SHP77 treated with DMSO at 0.1 percent for 48 hours (cell line): ENCODE measurements at regions not wholly inside any gene's neighbourhood (a gene's known extent, or its start where the extent isn't known, plus 50 kb on each side); places are given as distances from the start of the nearest gene placed in this dataset.
A peak's percentile ranks its signal among the peaks of the same experiment; 100 is the strongest.
"Not testable (repeated sequence)": the region's sequence is repeated elsewhere in the genome, so short reads cannot be mapped to it uniquely, and the experiment has no call there.

Experiments
- DNase-seq: peaks from one replicate; lab custom pipeline; 2025; lab: John Stamatoyannopoulos, UW

- DNase-seq: no peak
Observed at GRCh38 chr5:102554082-102554481, 55.3 kb upstream of the SLCO6A1 start.

DNA sequence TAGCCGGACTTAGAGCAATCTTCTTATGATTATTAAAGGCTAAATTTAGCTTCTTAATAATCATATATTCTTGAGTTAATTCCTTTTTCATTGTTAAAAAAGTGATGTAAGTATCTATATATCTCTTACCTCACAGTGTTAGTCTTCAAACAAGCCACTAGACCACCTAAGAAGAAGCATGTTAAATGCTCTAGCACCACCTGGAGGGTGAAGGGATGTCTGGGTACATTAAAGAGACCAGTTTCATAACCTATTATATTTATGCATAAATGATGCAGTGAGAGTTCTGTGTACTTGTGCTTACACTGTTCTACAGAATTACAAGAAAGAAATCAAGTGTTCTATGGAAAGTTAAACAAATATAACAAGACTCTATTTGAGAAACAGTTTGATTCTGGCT is 55.9 kb upstream of the SLCO6A1 start:
- DNase-seq: no peak

DNA sequence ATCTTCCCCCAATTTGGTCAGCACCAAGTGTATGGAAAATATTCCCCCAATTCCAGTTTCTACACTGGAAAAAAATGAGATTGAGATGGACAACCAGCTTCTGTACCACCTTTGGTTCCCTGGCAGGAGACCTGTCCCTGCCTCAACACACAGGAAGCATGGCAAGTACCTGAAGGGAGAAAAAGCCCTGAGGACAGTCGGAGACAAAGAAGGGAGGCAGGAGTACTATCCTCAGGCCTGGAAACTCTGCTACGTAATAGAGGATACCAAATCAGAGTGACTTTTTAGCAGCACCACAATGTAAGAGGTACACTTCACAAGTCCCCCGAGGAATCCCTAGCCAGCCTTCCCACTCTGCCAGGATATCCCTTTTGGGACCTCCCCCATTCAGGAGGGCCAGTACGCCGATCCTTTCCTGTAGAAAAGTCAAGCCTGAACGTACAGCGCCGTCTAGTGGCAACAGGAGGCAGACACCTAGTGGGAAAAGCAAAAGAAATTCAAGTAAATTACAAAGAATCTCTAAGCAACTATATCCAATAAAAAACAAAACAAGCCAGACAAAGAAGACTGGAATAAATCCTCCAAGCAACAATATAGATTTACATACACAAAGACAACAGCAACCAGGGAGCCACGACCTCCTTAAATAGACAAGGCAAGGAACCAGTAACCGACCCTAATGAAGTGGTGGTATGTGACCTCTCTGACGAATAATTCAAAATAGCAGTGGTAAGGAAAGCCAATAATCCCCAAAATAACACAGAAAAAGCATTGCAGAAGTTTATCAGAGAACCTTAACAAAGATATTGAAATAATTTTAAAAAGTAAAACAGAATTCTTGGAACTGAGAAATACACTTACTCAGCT is 63.3 kb upstream of the SLCO6A1 start:
- no peak for DNase-seq

DNA sequence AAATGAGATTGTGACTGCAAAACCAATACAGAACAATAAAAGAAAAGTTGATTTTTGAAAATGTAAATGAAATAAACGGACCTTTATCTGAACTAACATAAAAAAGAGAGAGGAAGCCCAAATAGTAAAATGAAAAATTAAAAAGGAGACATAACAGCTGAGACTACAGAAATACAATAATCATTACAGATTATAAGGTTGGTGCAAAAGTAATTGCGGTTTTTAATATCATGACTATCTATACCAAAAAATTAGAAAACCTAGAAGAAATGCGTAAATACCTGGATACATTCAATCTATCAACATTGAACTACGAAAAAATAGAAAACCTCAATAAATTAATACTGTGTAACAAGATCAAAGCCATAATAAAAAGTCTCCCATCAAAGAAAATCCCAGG is 71.9 kb upstream of the SLCO6A1 start:
- no peak for DNase-seq

DNA sequence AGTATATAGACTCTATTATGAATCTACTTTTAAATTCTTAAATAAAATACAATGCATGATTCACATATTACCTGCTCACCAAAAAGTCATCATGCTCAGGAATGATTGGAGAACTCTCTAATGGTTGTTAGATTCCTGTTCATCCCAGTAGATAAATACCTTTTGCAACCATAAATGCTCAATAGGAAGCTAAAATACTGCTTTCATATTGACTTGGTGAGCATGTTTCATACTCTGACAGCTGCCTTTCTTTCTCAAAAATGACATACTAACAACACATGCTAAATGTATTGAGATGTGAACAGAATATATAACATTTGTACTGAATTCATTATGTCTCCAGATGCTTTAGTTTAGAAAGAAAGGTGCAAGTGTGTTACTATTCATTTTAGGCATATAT is 79.6 kb upstream of the SLCO6A1 start:
- DNase-seq: no peak

GRCh38 chr5:102579379-102579778 is 80.6 kb upstream of the SLCO6A1 start:
- DNase-seq: no peak

- DNase-seq: no peak
Observed at GRCh38 chr5:102581011-102581410, 82.2 kb upstream of the SLCO6A1 start.

GRCh38 chr5:102582696-102583095 is 83.9 kb upstream of the SLCO6A1 start:
- DNase-seq: no peak

- peak; percentile 44 for DNase-seq
Observed at GRCh38 chr5:102583276-102584124, 84.7 kb upstream of the SLCO6A1 start.

- no peak for DNase-seq
Observed at GRCh38 chr5:102589661-102590060, 90.9 kb upstream of the SLCO6A1 start.

- DNase-seq: no peak
Observed at GRCh38 chr5:102590467-102590866, 91.7 kb upstream of the SLCO6A1 start.

- DNase-seq: no peak
Observed at GRCh38 chr5:102591650-102592049, 92.8 kb upstream of the SLCO6A1 start.

DNA sequence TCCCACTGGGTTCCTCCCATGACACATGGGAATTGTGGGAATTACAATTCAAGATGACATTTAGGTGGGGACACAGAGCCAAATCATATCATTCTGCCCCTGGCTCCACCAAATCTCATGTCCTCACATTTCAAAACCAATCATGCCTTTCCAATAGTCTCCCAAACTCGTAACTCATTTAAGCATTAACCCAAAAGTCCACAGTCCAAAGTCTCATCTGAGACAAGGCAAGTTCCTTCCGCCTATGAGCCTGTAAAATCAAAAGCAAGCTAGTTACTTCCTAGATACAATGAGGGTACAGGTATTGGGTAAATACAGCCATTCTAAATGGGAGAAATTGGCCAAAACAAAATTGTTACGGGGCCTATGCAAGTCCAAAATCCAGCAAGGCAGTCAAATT is 93.8 kb upstream of the SLCO6A1 start:
- not testable (repeated sequence) for DNase-seq

DNA sequence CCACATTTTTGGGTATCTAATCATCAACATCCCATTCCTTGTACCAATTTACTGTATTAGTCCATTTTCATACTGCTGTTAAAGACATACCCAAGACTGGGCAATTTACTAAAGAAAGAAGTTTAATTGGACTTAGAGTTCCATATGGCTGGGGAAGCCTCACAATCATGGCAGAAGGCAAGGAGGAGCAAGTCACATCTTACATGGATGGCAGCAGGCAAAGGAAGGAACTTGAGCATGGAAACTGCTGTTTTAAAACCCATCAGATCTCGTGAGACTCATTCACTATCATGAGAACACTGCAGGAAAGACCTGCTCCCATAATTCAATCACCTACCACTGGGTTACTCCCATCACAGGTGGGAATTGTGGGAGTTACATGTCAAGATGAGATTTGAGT is 95.4 kb upstream of the SLCO6A1 start:
- no peak for DNase-seq

GRCh38 chr5:102595332-102595731 is 96.5 kb upstream of the SLCO6A1 start:
- no peak for DNase-seq

DNA sequence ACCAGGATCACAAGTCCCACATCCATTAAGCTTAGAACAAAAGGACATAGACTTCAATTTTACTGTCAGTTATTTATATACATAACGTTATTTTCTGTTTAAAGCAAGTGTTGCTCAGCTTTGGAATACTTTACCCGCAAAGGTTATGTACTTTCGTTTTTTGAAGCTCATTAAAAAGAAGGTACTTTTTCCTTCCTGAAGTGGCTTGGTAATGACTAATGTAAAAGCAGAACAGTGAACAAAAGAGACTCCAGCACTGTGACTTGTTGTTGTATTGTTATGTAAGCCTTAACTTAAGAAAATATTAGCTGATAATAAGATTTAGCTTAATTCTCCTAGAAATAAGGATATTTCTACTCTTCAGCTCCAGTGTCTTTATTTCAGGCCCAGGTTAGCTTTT is 97.3 kb upstream of the SLCO6A1 start:
- no peak for DNase-seq

GRCh38 chr5:102596951-102597350 is 98.2 kb upstream of the SLCO6A1 start:
- DNase-seq: no peak

GRCh38 chr5:102599289-102599688 is 100.5 kb upstream of the SLCO6A1 start:
- no peak for DNase-seq

GRCh38 chr5:102600964-102601363 is 102.2 kb upstream of the SLCO6A1 start:
- DNase-seq: no peak

DNA sequence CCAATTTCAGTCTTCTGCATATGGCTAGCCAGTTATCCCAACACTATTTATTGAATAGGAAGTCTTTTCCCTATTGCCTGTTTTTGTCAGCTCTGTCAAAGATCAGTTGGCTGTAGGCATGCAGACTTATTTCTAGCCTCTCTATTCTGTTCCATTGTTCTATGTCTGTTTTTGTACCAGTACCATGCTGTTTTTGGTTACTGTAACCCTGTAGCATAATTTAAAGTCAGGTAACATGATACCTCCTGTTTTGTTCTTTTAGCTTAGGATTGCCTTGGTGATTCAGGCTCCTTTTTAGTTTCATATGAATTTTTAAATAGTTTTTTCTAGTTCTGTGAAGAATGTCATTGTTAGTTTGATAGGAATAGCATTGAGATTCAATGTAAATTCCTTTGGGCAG is 104.9 kb upstream of the SLCO6A1 start:
- no peak for DNase-seq

- DNase-seq: no peak
Observed at GRCh38 chr5:102608414-102608813, 109.6 kb upstream of the SLCO6A1 start.

DNA sequence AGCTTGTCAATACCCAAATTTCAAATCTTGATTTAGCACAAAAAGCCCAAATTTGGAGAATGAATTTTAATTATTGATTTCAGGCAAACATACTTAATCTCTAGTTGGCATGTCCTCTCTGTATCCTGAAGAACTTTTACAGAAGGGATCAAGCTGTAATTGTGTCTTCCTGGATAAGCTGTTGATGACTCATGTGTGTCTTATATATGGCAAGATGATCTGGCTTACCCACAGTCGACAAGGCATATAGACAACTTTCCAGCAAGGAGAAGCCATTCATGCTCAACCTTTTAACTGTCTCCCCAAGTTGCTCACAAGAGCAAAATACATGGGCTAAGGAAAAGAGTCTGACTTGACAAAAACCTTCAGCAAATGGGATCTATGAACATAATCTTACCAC is 112.5 kb upstream of the SLCO6A1 start:
- DNase-seq: no peak

- no peak for DNase-seq
Observed at GRCh38 chr5:102613661-102614060, 114.9 kb upstream of the SLCO6A1 start.
